Forelimb muscle (tissue), 1 donor: ENCODE measurements at regions not wholly inside any gene's neighbourhood (a gene's known extent, or its start where the extent isn't known, plus 50 kb on each side); places are given as distances from the start of the nearest gene placed in this dataset.
"Not testable (repeated sequence)": the region's sequence is repeated elsewhere in the genome, so short reads cannot be mapped to it uniquely, and the experiment has no call there.

Experiments
- DNase-seq: peaks from one replicate; pipeline ENCODE4 v3.0.0-alpha.2; 2013; ENCODE audit warnings: low read depth

GRCh38 chr18:41899535-41899934 lies 55.5 kb upstream of the PIK3C3 start:
- no peak for DNase-seq

- no peak for DNase-seq
These were observed 61.6 kb upstream of the PIK3C3 start for GRCh38 chr18:41893432-41893831.

- DNase-seq: no peak
These were observed 67.9 kb upstream of the PIK3C3 start for GRCh38 chr18:41887100-41887499.

DNA sequence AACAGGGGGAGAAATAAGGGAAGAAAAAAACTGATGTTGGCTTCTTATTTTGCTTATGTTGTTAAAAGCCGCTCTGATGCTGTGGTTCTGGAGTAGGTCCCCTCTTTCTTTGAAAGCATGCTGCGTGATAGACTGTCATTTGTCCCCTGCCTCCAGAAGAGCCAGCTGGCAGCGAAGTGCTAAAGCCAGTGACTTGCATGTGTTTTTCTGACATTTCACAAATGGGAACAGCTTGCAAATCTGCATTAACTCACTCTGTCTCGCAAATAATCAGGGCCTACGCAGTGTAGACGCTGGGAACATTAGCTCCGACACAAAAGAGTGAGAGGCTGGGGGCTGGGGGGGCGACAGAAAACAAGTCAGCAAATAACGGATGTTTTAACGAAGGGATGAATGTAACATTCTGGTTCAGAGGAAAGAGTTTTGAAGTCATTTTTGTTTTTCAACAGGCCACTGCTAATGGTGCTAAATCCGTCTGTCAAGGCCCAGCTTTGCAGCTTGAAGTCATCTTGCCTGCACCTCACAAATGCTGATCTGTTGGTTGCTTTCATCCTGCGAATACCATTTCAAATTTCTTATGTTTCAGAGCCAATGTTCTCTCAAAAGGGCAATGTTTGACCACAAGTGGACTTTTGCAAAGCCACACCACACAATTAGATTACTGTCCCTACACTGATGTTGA lies 68.8 kb upstream of the PIK3C3 start:
- DNase-seq: no peak

DNA sequence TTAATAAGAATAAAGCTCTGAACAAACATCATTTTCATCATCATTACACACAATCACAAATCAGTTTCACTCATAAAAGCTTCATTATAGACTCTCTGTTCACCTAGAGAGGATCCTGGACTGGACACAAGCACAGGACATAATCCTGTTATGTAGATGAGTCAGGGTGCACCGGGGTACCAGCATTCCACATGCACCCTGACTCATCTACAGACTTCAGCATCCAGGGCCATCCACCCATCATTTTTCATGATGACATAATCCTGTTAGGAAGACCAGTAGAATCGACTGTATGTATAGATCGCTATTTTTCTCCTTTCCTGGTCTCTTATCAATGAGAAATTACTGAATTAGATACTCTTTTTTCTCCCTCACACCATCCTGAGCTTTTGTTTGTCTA lies 73.7 kb upstream of the PIK3C3 start:
- DNase-seq: no peak

DNA sequence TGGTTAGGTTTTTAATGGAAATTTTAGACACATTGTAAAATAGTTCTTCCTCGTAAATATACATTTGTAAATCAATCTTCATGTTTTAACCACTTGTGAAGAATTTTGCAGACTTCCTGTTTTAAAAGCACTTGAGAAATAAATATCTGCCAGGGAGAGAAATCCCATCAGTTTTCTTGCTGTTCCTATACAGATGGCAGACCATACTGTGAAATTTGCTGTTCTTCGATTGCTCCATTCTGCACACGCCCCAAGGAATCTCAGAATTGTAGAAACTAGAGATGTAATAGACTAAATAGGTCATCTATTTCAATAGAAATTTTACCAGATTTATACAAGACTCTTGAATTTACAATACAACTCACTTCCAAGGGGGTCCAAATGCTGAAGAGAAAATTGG lies 75.8 kb upstream of the PIK3C3 start:
- DNase-seq: no peak

GRCh38 chr18:41875094-41875780 lies 79.8 kb upstream of the PIK3C3 start:
- DNase-seq: no peak

DNA sequence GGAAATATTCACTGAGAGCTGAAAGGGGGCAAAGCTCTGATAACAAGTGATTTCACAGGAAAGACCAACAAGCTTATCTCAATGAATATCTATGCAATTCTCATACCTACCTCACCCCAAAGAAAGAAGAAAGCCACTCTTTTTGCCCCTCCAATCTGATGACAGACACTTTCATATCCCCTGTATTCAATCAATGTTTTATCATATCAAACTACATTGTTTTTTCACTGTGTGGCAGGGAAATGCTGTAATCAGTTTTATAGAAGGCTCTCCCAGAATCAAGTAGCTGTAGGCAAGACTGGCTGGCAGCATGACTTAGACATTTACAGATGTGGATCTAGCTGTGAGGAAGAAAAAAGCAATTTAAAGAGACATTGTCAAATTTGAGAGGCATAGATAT lies 81.3 kb upstream of the PIK3C3 start:
- no peak for DNase-seq

GRCh38 chr18:41872206-41872605 lies 82.8 kb upstream of the PIK3C3 start:
- DNase-seq: no peak

- no peak for DNase-seq
These were observed 83.6 kb upstream of the PIK3C3 start for GRCh38 chr18:41871229-41872000.

DNA sequence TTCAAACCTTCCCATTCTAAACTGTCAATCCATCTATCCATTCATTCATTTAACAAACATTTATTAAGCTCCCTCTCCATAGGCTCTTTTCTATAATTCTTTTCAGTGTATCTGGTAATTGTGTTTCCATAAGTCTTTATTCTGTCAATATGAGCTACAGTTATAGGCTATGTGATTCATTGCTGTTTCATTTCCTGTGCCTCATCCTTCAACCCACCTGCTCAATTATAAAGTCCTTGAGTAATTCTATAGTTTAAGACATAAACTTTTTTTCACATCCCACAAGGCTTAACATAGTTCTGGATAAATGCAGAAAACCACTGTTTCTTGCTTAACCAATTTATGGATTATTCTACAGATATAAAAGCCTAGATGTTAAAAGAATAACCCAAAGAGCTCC lies 84.2 kb upstream of the PIK3C3 start:
- no peak for DNase-seq

DNA sequence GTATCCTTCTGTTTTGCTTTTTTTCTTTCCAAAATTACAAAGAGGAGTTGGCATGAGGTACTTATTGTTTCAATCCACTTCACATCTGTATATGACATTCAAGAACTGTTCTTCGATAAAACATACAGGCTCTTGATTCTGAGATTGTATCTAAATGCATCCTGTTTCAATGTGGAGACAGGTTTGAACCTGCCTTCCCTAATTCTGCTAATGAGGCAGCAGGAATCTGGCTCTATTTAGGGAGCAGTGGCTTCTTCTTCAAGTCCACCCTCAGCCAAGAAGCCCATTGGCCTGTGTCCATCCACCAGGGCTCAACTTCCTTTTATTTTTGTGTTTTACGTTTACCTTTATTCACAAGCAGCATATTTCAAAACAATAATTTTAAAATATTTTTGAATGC lies 84.8 kb upstream of the PIK3C3 start:
- no peak for DNase-seq

- DNase-seq: not testable (repeated sequence)
These were observed 89.2 kb upstream of the PIK3C3 start for GRCh38 chr18:41865796-41866195.

GRCh38 chr18:41864216-41864615 lies 90.8 kb upstream of the PIK3C3 start:
- DNase-seq: no peak

- no peak for DNase-seq
These were observed 92.1 kb upstream of the PIK3C3 start for GRCh38 chr18:41862921-41863320.

- DNase-seq: no peak
These were observed 94.0 kb upstream of the PIK3C3 start for GRCh38 chr18:41860987-41861386.

- no peak for DNase-seq
These were observed 96.1 kb upstream of the PIK3C3 start for GRCh38 chr18:41858761-41859555.

- DNase-seq: no peak
These were observed 101.8 kb upstream of the PIK3C3 start for GRCh38 chr18:41853280-41853679.

DNA sequence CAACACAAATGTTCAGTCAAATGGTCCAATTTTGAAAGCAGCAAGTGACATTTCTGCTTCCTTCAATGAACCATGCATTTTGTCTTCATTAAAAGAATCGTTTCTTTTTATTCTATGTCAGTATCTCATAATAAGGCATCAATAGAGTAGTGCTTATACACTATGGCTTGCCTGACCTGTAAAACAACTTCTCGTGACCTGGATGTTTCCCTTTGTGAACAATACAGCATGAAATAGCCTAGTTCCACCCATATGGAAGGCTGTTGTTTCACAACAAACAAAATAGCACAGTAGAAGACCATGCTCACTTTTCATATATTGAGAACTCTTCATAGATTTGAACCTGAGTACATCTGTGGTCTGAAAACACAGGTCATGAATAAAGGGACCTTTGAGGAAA lies 104.3 kb upstream of the PIK3C3 start:
- no peak for DNase-seq

- no peak for DNase-seq
These were observed 105.4 kb upstream of the PIK3C3 start for GRCh38 chr18:41849632-41850031.

- DNase-seq: no peak
These were observed 109.5 kb upstream of the PIK3C3 start for GRCh38 chr18:41845563-41845962.

DNA sequence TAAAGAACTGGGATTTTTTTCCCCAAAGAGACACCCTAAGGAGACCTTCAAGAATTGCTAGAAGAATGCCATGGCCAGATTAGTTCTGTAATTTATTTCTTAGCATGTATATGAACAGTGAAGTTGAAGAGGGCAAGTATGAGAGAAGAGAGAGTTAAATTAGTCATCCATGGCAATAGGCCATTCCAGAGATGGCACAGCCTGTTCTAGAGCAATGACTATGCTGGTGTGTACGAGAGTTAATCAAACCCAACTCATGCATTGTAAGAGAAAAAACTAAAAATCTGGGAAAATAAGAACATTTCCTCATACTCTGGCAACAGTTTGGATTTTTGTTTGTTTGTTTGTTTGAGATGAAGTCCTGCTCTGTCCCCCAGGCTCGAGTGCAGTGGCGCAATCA lies 112.1 kb upstream of the PIK3C3 start:
- DNase-seq: no peak
